Ovary (tissue), 7 donors: ENCODE measurements at regions not wholly inside any gene's neighbourhood (a gene's known extent, or its start where the extent isn't known, plus 50 kb on each side); places are given as distances from the start of the nearest gene placed in this dataset.

Experiments
- DNase-seq, 5 donors: peaks; one replicate each; pipeline ENCODE4 v3.0.0-alpha.2; 2019 to 2020
- H3K27ac ChIP-seq, 2 donors: fragments of 200-600 bp; one replicate each; pipeline versions ENCODE4 v1.5.1 to v1.8.0; 2019 to 2022
- H3K27me3 ChIP-seq: fragments of 200-600 bp; one replicate; pipeline ENCODE4 v1.8.0; 2022
- H3K36me3 ChIP-seq: fragments of 200-600 bp; sonication (generic); one replicate; pipeline ENCODE4 v1.5.1; 2019
- H3K4me1 ChIP-seq: one replicate; pipeline ENCODE4 v1.8.1; 2013; ENCODE audit warnings: mild to moderate bottlenecking, moderate library complexity; ENCODE audit not compliant: insufficient read depth
- H3K4me3 ChIP-seq: fragments of 200-600 bp; sonication (generic); one replicate; pipeline ENCODE4 v1.5.1; 2017
- H3K9me3 ChIP-seq, 2 donors: fragments of 200-600 bp in 1 of 2; sonication (generic) in 1 of 2; one replicate each; pipeline versions ENCODE4 v1.5.1 to v1.8.1; 2013 to 2019; ENCODE audit warnings: mild to moderate bottlenecking in 1 of 2, moderate library complexity in 1 of 2
- EP300 ChIP-seq: sonication (generic); formaldehyde crosslinking; IDR thresholded peaks from one replicate; pipeline ENCODE4 v1.6.1; 2017; ENCODE audit warnings: antibody characterized with exemption
- POLR2A ChIP-seq: fragments of 450-650 bp; IDR thresholded peaks from one replicate; pipeline ENCODE4 v1.6.1; 2017; ENCODE audit warnings: antibody characterized with exemption, mild to moderate bottlenecking, moderate library complexity
- WGBS, 3 donors: extraction: QIAGEN DNeasy Blood & Tissue Kit in 1 of 3; methylation state at CpG; one replicate each; pipeline versions ENCODE4 v1.1.5 to v1.1.7; 2013 to 2017; 5-methylcytosine and 5-hydroxymethylcytosine counted together
- intact Hi-C, 4 donors: fragments of 100-400 bp; cut with DNase I; formaldehyde crosslinking; loops; one replicate each; pipeline versions ENCODE4 v1.11.0 to v1.15.1; 2022 to 2023
- TF ChIP-seq, protein P1 (sequence below), 3 donors: fragments of 450-650 bp in 2 of 3; fragments of 200-600 bp in 1 of 3; IDR thresholded peaks; one replicate each; pipeline versions ENCODE4 v1.5.1 to v1.8.0; 2016 to 2022; ENCODE audit warnings: antibody characterized with exemption in 3 of 3, mild to moderate bottlenecking in 1 of 3
- donor health status: DM: no; HTN: no; CAD: no; lungs with moderate emphysema.
- donor health status: DM: no; HTN: no; CAD: no.
- donor health status: Bipolar disorder and iron deficiency.
- donor health status: DM: no; HTN: no; CAD: no.
- donor health status: DM: yes; HTN: yes; CAD: no.

DNA sequence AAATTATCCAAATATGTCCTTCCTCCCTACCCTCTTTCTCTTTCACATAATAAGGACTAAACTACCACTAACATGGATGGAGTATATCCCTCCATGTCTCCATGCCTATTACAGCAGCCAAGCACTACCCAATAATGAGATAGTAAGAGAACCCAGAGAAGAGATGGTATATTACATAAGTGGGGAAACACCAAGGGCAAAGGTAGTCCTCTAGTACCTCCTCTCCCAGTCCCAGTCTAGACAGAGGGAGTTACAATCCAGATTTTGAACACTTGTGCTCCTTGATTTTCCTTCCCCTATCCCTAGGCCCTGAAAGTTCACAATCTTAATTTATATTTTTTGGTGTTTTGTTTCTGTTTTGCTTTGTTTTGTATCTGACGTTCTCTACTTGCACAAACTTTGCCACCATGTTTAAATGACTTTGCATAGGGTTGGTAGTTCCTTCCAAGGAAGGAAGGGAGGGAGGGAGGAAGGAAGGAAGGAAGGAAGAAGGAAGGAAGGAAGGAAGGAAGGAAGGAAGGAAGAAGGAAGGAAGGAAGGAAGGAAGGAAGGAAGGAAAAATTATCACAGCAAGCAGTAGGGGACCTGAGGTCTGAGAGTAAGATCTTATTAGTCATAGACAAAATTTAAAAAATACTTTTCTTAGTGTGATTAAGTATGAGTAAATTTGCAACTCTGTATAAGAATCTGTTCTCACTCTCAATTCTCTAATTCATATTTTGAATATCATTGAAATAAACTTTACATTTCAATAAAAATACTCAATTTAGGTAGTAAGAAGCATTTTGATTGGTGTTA, 521.9 kb downstream of the PTPRC start:
- no peak overlapping the region for H3K27ac ChIP-seq
- TF ChIP-seq EP300 (no peak), POLR2A (no peak)
- TF ChIP-seq, protein P1, sequence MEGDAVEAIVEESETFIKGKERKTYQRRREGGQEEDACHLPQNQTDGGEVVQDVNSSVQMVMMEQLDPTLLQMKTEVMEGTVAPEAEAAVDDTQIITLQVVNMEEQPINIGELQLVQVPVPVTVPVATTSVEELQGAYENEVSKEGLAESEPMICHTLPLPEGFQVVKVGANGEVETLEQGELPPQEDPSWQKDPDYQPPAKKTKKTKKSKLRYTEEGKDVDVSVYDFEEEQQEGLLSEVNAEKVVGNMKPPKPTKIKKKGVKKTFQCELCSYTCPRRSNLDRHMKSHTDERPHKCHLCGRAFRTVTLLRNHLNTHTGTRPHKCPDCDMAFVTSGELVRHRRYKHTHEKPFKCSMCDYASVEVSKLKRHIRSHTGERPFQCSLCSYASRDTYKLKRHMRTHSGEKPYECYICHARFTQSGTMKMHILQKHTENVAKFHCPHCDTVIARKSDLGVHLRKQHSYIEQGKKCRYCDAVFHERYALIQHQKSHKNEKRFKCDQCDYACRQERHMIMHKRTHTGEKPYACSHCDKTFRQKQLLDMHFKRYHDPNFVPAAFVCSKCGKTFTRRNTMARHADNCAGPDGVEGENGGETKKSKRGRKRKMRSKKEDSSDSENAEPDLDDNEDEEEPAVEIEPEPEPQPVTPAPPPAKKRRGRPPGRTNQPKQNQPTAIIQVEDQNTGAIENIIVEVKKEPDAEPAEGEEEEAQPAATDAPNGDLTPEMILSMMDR (IDR thresholded peaks at IDR 0.05) = no peak
- intact Hi-C loops = no loop called here
- no peaks in the 10 kb centered on the region for H3K9me3 ChIP-seq
- no peaks in the 10 kb centered on the region for H3K4me1 ChIP-seq
- DNase-seq = no peak
- no peaks in the 10 kb centered on the region for H3K36me3 ChIP-seq
- WGBS, 3 donors = 39 to 70% (median 47%) methylated on average over 1 of the region's 1 CpG
- H3K4me3 ChIP-seq = no peak overlapping the region
- no peaks in the 10 kb centered on the region for H3K27me3 ChIP-seq

DNA sequence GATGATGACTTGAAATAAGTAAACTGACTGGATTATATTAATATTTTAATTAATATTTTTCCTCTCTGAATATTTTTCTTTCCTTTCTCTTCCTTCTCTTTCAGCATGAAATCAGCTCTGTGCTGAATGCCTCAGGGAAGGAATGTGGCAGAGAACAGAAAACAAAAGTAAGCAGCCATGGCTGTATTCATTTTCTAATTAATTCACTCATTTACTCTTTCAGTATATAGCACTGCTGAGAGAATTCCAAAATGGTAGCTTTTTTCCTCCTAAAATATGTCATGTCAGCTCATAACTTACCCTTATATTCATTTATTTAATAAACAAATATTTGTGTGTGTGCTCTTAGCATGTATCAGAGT, 522.5 kb downstream of the PTPRC start:
- H3K36me3 ChIP-seq = no peaks in the 10 kb centered on the region
- no peak for DNase-seq
- H3K27ac ChIP-seq = no peak overlapping the region
- H3K4me3 ChIP-seq = no peak overlapping the region
- TF ChIP-seq POLR2A = no peak
- TF ChIP-seq, protein P1 (IDR thresholded peaks at IDR 0.05) = no peak
- no peak for TF ChIP-seq EP300
- H3K27me3 ChIP-seq = no peaks in the 10 kb centered on the region
- H3K9me3 ChIP-seq = no peaks in the 10 kb centered on the region
- intact Hi-C loops = no loop called here
- H3K4me1 ChIP-seq = no peaks in the 10 kb centered on the region

DNA sequence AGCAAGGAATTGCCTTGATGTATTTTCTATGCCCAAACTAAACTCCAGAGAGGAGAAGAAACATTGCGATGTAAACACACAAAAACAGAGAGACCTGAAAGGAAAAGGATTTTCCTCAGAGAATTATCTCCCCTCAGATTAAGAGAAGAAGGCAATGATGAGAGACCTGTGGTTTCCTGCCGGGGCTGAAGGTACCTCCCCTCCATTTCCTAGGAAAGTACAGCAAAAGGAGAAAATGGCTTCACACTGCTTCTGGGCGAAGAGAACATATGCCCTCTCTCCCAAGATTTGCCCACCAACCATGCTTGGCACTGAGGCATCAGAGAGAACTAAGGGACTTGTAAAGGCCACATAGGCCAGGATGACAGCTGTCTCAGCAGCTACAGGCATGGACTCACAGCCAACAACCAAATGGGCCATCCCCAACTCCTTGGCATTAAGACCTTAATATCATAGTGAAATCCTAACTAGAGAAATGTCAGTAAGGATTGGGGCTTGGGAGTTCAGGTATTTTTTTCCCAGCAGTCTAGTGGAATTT, 523.0 kb downstream of the PTPRC start:
- Histone ChIP-seq H3K4me3 (no peak overlapping the region), H3K27me3 (no peaks in the 10 kb centered on the region), H3K36me3 (no peaks in the 10 kb centered on the region), H3K9me3 (no peaks in the 10 kb centered on the region), H3K27ac (no peak overlapping the region), H3K4me1 (no peaks in the 10 kb centered on the region)
- DNase-seq = no peak
- intact Hi-C loops = no loop called here
- WGBS, 3 donors = 83 to 87% (median 84%) methylated on average over 3 of the region's 3 CpGs
- no peak for TF ChIP-seq POLR2A
- TF ChIP-seq, protein P1 (IDR thresholded peaks at IDR 0.05) = no peak
- TF ChIP-seq EP300 = no peak

DNA sequence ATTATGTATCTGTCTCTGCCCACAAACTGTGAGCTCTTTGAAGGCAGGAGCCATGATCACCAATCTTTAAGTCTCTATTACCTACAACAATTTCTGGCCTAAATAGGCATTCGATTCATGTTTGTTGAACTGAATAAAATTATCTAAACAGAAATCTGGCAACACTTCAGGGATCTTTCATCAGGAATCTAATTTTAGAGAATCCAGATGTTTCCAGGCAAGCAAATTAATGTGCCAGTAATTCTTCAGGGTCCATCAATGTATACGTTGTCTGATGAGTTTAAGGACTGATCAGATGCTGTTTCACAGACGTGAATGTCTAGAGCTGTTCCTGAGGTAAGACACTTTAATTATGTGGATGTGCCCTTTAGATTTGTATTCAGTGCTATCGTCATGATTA, 524.4 kb downstream of the PTPRC start:
- H3K27me3 ChIP-seq = no peaks in the 10 kb centered on the region
- intact Hi-C loops = no loop called here
- no peak for DNase-seq
- 69 to 71% (median 70%) methylated on average over 4 of the region's 4 CpGs for WGBS, 3 donors
- TF ChIP-seq, protein P1 (IDR thresholded peaks at IDR 0.05) = no peak
- TF ChIP-seq POLR2A (no peak), EP300 (no peak)
- no peaks in the 10 kb centered on the region for H3K4me1 ChIP-seq
- no peaks in the 10 kb centered on the region for H3K36me3 ChIP-seq
- no peak overlapping the region for H3K4me3 ChIP-seq
- no peak overlapping the region for H3K27ac ChIP-seq
- no peaks in the 10 kb centered on the region for H3K9me3 ChIP-seq
